Keratinocyte (primary cell): ENCODE measurements at regions not wholly inside any gene's neighbourhood (a gene's known extent, or its start where the extent isn't known, plus 50 kb on each side); places are given as distances from the start of the nearest gene placed in this dataset.

Experiments
- DNase-seq: peaks from one replicate; pipeline ENCODE4 v3.0.0-alpha.2; 2011; ENCODE audit warnings: low read depth, missing footprints, low spot score
- FAIRE-seq: peaks from 2 replicates; lab custom pipeline; 2011; peaks lifted over from hg19 to GRCh38; lab: Jason Lieb, UNC
- H2AFZ ChIP-seq: 2 replicates; pipeline ENCODE4 v1.6.0; 2012; ENCODE audit warnings: low read length, control low read depth, inconsistent platforms; ENCODE audit not compliant: control insufficient read depth
- H3K27ac ChIP-seq: 2 replicates; pipeline ENCODE4 v1.5.1; 2011; ENCODE audit warnings: low read length; ENCODE audit not compliant: control insufficient read depth, insufficient read depth
- H3K27me3 ChIP-seq: 3 replicates; pipeline ENCODE4 v1.6.0; 2011; ENCODE audit warnings: low read length; ENCODE audit not compliant: control insufficient read depth, insufficient read depth; ENCODE audit errors: extremely low read depth
- H3K36me3 ChIP-seq, 2 experiments: 2 replicates in 1 of 2; 3 replicates in 1 of 2; pipeline ENCODE4 v1.5.1; 2011; ENCODE audit warnings: low read length in 2 of 2, mild to moderate bottlenecking in 1 of 2; ENCODE audit not compliant: control insufficient read depth in 2 of 2, insufficient read depth in 2 of 2; ENCODE audit errors: extremely low read depth in 1 of 2
- H3K4me1 ChIP-seq: 3 replicates; pipeline ENCODE4 v1.5.1; 2011; ENCODE audit warnings: low read length; ENCODE audit not compliant: control insufficient read depth, insufficient read depth; ENCODE audit errors: extremely low read depth
- H3K4me2 ChIP-seq: 3 replicates; pipeline ENCODE4 v1.6.0; 2011; ENCODE audit warnings: low read depth, low read length; ENCODE audit not compliant: control insufficient read depth, insufficient read depth; ENCODE audit errors: extremely low read depth
- H3K4me3 ChIP-seq, 3 experiments: fragments of 200-600 bp in 1 of 3; sonication (generic) in 1 of 3; 2 replicates in 2 of 3; 3 replicates in 1 of 3; pipeline ENCODE4 v1.5.1; 2011 to 2016; ENCODE audit warnings: low read length in 3 of 3, mild to moderate bottlenecking in 3 of 3, control low read depth in 2 of 3, inconsistent platforms in 1 of 3, low read depth in 1 of 3, mixed read lengths in 1 of 3, mixed run types in 1 of 3, moderate library complexity in 1 of 3; ENCODE audit not compliant: control insufficient read depth in 2 of 3, insufficient read depth in 2 of 3; ENCODE audit errors: extremely low read depth in 1 of 3
- H3K79me2 ChIP-seq: 2 replicates; pipeline ENCODE4 v1.6.0; 2012; ENCODE audit warnings: low read length; ENCODE audit not compliant: control insufficient read depth, insufficient read depth
- H3K9ac ChIP-seq: 3 replicates; pipeline ENCODE4 v1.6.0; 2011; ENCODE audit warnings: low read length; ENCODE audit not compliant: control insufficient read depth, insufficient read depth; ENCODE audit errors: extremely low read depth
- H3K9me1 ChIP-seq: 3 replicates; pipeline ENCODE4 v1.6.0; 2011; ENCODE audit warnings: low read length; ENCODE audit not compliant: control insufficient read depth, insufficient read depth; ENCODE audit errors: extremely low read depth
- H3K9me3 ChIP-seq: 2 replicates; pipeline ENCODE4 v1.5.1; 2012; ENCODE audit warnings: low read depth, low read length; ENCODE audit not compliant: control insufficient read depth
- H4K20me1 ChIP-seq: 3 replicates; pipeline ENCODE4 v1.6.0; 2011; ENCODE audit warnings: low read length; ENCODE audit not compliant: control insufficient read depth, insufficient read depth; ENCODE audit errors: extremely low read depth
- CTCF ChIP-seq, 3 experiments: IDR thresholded peaks in 1 of 3; conservative IDR thresholded peaks in 1 of 3; optimal IDR thresholded peaks in 1 of 3; 2 replicates in 2 of 3; 3 replicates in 1 of 3; pipeline versions ENCODE3 to v1.5.1; 2011; ENCODE audit warnings: low read length in 3 of 3, mild to moderate bottlenecking in 3 of 3, moderate library complexity in 2 of 3, control low read depth in 1 of 3, inconsistent platforms in 1 of 3; ENCODE audit not compliant: insufficient read depth in 2 of 3; ENCODE audit errors: extremely low read depth in 1 of 3
- EZH2 ChIP-seq: IDR thresholded peaks from one replicate; pipeline ENCODE4 v1.6.1; 2012; ENCODE audit warnings: inconsistent platforms, mild to moderate bottlenecking, low read length, moderate library complexity
- dilution Hi-C: fragments of 300-500 bp; cut with MboI; formaldehyde crosslinking; loops from one replicate; pipeline ENCODE4 v1.7.0; 2020; ENCODE audit warnings: low sequenced_read_pairs; ENCODE audit not compliant: extremely low pct_ligation_motif_present

GRCh38 chr10:76684968-76685367 is 952.6 kb downstream of the KCNMA1 start:
- no peak overlapping the region for H3K4me2 ChIP-seq
- H3K4me1 ChIP-seq, result no peaks in the 10 kb centered on the region
- DNase-seq (no peak), FAIRE-seq (no peak)
- H3K4me3 ChIP-seq, result no peak overlapping the region
- no peaks in the 10 kb centered on the region for H3K36me3 ChIP-seq
- no peaks in the 10 kb centered on the region for H3K79me2 ChIP-seq
- no peak overlapping the region for H3K27ac ChIP-seq
- no peak for TF ChIP-seq CTCF (optimal IDR thresholded peaks at IDR 0.05 in 1 of 3, IDR thresholded peaks at IDR 0.05 in 1 of 3, conservative IDR thresholded peaks at IDR 0.05 in 1 of 3; ENCODE audit: extremely low read depth in 1 of 3, insufficient read depth in 2 of 3, low read length in 3 of 3)
- no peak for TF ChIP-seq EZH2
- dilution Hi-C loops, result no loop called here
- no peaks in the 10 kb centered on the region for H4K20me1 ChIP-seq
- H3K9ac ChIP-seq, result no peak overlapping the region
- H2AFZ ChIP-seq, result no peak overlapping the region
- no peaks in the 10 kb centered on the region for H3K9me3 ChIP-seq
- H3K27me3 ChIP-seq, result no peaks in the 10 kb centered on the region
- H3K9me1 ChIP-seq, result no peaks in the 10 kb centered on the region

DNA sequence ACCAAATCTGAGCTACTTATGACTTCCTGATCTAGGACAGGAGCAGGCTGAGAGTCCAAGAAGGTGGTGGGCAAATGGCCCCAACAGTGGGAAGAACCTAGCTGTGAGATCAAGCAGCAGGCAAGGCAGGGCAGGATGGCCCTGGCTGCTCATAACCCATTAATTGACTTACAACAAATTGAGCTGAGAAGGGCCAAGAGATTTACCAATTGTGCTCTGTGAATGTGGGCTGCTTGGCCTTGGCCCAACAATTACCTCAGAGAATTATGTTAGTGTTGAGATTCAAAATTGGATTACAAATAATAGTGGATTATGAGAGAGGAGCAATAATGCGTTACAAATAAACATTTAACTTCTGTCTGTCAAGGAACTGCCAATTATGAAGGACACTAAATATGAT is 956.5 kb downstream of the KCNMA1 start:
- H3K4me3 ChIP-seq, result no peak overlapping the region
- H3K27ac ChIP-seq, result no peak overlapping the region
- no peak overlapping the region for H2AFZ ChIP-seq
- no peaks in the 10 kb centered on the region for H3K79me2 ChIP-seq
- TF ChIP-seq CTCF (optimal IDR thresholded peaks at IDR 0.05 in 1 of 3, IDR thresholded peaks at IDR 0.05 in 1 of 3, conservative IDR thresholded peaks at IDR 0.05 in 1 of 3; ENCODE audit: extremely low read depth in 1 of 3, insufficient read depth in 2 of 3, low read length in 3 of 3) (no peak), EZH2 (no peak)
- H3K9me1 ChIP-seq, result no peaks in the 10 kb centered on the region
- H4K20me1 ChIP-seq, result no peaks in the 10 kb centered on the region
- no peak overlapping the region for H3K4me2 ChIP-seq
- H3K4me1 ChIP-seq, result no peaks in the 10 kb centered on the region
- FAIRE-seq, result no peak
- H3K36me3 ChIP-seq, result no peaks in the 10 kb centered on the region
- dilution Hi-C loops, result no loop called here
- H3K27me3 ChIP-seq, result no peaks in the 10 kb centered on the region
- no peak overlapping the region for H3K9ac ChIP-seq
- DNase-seq, result no peak
- H3K9me3 ChIP-seq, result no peaks in the 10 kb centered on the region
